ENCODE measurements at regions not wholly inside any gene's neighbourhood (a gene's known extent, or its start where the extent isn't known, plus 50 kb on each side); places are given as distances from the start of the nearest gene placed in this dataset.

GRCh38 chr3:137926991-137927390 lies 83.0 kb upstream of the CLDN18 start:
- no peak for TF ChIP-seq CTCF (conservative IDR thresholded peaks at IDR 0.05)
- TF ChIP-seq ZFX (IDR thresholded peaks at IDR 0.05) = no peak
